ENCODE measurements at regions not wholly inside any gene's neighbourhood (a gene's known extent, or its start where the extent isn't known, plus 50 kb on each side); places are given as distances from the start of the nearest gene placed in this dataset.

- no peak for TF ChIP-seq CTCF (IDR thresholded peaks at IDR 0.05; ENCODE audit: low read depth, low read length)
- no peak for TF ChIP-seq POLR2A (IDR thresholded peaks at IDR 0.05; ENCODE audit: extremely low read depth, insufficient read length)
These were observed 113.5 kb upstream of the TNPO1 start for GRCh38 chr5:72702881-72703434.
